Kasumi-1 (cell line): ENCODE measurements at regions not wholly inside any gene's neighbourhood (a gene's known extent, or its start where the extent isn't known, plus 50 kb on each side); places are given as distances from the start of the nearest gene placed in this dataset.

Source experiments
- DNase-seq, 2 experiments: peaks; one replicate each; lab custom pipeline; 2025; lab: John Stamatoyannopoulos, UW

DNA sequence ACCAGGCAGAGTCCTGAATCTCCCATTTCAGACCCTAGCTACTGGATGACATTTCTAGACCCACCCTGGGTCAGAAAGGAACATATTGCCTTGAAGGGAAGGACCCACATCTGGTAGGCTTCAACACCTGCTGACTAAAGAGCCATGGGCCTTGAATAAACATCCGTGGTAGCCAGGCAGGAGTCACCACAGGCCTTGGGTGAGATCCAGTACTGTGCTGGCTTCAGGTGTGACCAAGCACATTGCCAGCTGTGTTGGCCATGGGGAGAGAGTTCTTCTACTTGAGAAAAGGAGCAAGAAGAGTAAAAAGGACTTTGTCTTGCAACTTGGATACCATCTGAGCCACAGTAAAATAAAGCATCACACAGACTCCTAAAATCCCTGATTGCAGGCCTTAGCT lies 332.6 kb downstream of the SLC16A7 start:
- no peak for DNase-seq

DNA sequence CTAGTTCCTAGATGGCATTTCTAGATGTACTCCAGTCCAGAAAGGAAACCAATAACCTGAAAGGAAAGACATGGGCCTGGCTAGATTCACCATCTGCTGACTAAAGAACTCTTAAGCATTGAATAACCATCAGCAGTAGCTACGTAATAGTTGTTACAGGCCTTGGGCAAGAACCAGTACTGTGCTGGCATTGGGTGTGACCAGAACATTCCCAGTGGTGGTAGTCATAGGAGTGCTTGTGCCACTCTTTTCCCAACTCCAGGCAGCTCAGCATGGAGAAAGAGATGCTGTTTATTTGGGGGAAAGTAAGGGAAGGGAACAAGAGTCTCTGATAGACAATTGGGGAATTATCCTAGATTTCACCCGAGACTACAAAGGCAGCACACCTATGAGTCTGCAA lies 333.3 kb downstream of the SLC16A7 start:
- DNase-seq, result no peak

DNA sequence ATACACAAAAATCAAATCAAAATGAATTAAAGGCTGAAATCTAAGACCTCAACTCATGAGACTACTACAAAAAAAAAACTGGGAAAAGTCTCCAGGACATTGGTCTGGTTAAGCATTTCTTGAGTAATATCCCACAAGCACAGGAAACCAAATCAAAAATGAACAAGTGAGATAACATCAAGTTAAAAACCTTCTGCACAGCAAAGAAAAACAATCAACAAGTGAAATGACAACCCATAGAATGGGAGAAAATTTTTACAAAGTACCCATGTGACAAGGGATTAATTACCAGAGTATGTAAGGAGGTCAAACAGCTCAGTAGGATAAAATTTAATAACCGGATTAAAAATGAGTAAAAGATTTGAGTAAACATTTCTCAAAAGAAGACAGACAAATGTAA lies 338.7 kb downstream of the SLC16A7 start:
- DNase-seq, result no peak

DNA sequence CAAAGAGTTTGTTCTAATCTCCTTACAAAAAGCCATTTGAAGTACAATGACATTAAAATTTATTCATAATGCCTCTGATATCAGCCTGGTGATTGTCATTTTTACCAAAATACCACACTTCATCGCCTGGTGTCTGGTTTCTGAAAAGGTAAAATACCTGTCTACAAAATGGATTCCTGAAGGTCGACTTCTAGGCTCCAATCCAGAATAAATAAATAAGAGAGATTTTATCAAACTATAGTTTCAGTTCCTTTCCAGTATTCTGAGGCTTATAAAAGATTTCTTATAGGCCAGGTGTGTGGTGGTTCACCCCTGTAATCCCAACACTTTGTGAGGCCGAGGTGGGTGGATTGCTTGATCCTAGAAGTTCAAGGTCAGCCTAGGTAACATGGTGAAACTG lies 340.7 kb downstream of the SLC16A7 start:
- no peak for DNase-seq

DNA sequence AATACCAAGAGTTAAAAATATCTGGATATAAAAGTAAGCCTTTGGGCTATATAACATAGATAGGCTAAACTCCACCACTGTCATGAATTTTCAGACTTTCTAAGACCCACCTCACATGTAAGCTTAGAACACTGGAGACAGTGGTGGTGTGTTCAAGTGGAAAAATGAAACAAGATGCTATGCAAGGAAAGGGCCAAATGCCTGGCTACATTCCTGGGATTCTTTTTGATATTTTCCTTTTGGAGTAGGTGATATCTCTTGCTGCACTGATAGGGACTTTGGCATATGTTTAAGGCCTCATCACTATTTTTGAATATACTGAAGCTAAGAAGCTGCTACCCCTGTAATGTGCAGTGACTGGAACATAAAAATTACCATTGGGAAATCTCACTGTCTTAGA lies 341.3 kb downstream of the SLC16A7 start:
- no peak for DNase-seq

DNA sequence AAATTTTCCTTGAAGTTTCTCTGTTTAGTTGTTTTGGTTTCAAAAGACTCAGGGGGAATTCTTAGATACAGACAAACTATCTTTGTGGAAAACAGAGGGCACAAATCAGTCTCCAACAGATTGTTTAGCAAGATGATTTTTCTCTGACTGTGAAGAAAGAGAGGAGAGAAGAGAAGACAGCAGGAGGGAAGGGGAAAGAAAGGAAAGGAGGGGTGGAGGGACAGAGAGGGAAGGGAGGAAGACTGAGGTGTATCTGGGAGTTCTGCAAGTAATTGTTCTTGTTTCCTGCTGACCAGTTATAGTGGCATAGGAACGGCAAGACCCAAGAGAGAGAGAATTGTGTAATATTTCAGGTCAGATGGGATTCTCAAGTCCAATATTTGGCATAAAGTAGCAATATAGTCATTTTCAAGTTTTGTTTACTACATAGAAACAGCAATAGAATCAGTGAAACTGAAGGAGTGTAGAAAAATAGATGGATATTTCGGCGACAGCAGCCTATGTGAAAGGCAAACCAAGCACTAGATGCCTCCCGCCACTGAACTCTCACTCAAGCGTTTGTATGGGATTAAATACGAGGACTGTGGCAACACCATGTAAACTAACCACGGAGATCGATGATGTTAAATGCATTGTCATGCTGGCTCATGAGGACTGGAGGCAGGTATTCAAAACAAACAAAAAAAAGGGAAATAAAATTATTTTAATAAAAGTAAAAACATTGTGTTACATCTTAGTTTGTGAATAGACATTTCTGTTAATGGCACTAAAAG lies 342.5 kb downstream of the SLC16A7 start:
- no peak for DNase-seq

DNA sequence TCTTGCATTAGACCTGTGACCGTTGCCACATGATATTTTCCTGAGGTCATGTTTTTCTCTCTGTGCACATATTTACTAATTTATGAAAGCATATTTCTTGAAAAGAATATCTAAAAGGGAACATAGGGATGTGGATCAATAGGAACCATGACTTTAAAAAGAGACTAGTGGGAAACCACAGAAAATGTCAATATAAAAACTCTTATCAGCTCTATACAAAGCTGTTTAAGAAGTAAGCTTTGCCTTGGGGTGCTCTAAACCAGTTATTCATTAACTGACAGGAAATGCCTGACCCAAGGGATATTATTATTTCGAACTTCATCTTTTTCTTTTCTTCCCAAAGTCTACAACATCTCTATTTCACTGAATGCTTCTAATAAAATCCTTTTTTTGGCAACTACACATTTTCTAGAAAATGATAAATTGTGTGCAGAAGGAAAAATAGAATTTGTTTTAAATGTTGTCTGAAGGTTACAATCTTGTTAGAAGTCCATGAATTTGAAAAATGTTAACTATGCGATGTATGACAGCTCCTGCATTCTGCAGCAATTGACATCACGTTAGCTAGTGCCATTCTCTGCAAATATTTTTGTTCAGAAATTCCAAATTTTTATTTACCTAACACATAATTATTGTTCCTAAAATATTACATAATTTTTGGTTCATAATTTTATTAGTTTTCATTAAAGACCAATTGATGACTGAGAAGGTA lies 345.0 kb downstream of the SLC16A7 start:
- no peak for DNase-seq

DNA sequence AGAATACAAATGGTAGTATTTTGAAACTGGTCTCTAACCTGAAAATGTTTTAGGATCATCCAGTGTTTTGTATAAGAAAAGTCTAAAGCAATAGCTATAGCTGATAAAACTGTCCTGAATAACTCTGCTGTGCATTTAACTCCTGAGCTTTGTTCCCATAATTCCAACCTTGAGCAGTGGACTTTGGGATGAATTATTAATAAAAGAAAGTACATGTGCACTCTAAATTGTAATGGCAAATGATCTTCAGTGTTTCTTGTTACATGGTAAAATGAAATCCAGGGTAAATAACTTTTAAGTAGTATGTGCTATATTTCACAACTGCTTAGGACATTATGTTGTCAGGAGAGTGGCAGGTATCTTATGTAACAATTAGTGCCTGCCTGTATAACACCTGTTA lies 345.6 kb downstream of the SLC16A7 start:
- no peak for DNase-seq

DNA sequence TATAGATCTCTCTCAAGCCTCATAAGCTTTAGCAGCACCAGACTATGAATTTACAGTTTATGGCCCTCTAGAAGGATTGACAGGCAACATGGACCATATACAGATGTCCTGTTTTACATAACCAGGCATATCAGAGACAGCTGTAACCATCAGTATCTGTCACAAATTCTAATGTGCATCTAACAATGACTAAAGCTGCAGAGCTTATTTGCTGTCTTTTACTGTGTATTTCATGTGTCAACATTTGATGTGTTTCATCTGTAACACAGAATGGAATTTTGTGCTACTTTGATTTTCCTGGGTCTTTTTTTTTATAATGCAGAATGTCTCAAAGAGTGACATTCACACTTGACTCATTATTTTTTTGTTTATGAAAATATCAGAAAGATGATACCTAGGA lies 348.3 kb downstream of the SLC16A7 start:
- no peak for DNase-seq

DNA sequence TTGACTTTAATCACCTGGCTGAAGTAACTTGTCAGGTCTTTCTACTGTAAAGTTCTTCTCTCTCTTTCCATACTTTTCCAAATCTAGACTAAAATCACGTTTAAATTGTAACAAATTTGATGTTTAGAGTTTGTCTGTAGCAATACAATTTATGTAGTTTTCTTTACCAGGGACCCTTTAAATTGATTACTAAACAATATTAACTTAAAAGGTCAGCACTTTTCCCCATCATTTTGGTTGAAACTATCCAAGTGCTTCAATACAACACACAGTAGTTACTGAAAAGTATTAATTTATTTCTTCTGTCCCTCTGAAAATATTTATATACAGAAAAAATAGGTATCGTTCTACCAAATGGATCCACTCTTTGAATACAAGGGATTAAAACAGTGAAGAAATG lies 350.8 kb downstream of the SLC16A7 start:
- DNase-seq, result no peak

DNA sequence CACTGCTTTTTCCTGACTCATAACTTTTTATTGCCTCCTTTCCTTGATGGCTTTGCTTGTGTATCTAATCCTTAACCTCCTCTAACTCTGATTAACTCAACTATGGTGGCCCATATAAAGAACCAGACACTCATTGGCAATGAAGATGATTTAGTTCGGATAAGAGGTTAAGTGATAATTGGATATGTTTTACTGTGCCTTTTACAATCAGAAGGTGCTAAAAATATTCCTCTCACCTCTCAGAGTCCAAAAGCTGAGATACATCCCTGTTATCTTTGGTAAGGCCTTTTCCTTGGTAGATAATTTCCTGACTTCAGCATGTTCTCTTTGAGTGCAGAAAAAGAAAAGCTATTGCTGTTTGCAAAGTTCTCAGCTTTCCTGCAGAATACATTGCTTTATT lies 367.7 kb downstream of the SLC16A7 start:
- DNase-seq, result no peak

DNA sequence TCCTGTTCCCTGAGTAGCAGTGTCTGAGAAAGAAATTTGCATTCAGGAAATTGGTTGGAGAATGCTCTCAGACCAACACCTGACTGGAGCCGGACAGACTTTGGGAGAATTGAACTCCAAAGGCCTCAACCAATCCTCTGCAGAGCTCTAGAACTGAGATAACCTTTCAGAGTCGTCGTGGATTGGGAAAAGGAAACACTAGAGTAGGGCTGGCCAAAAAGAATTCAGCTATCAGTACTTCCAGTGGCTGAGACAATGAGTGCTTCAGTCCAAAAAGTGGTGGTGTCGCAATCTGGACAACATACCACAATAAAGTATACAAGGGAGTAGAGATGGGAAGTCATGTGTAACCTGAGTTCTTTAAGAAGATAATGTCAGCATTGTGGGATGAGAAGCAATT lies 377.1 kb downstream of the SLC16A7 start:
- no peak for DNase-seq

DNA sequence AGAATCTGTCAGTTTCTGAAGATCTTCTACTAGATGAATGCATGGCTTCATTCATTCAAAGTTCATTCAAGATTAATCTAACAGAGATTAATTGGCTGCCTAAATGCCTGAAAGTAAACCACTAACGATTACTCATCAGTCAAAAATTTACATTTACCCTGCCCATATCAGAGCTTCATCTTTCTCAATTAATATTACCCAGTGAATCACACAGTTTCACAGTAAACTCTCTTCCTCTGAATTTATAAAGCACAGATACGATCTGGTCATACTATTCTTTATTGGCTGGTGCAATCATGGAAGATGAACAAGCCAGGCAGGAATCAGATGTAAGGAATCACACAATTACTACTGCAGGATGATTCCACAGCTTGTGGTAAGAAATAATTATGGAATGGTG lies 377.7 kb downstream of the SLC16A7 start:
- no peak for DNase-seq

DNA sequence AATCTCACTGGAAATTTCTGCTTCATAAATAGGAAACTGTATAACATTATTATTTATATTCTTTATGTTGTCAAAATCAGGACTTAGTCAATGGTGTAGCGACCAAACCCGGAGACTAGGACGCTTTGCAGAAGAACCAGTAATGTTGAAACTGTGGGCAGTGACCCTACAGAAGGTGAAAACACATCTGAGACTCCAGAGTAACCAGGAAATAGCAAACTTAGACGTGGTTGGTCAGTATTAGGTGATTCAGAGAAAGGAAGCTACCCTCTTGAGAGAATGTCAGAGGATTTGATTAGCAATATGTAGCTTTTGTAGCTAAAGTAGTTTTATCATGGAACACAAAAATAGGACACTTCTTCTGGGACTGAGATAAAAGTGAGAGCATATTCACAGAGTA lies 381.9 kb downstream of the SLC16A7 start:
- DNase-seq, result no peak

DNA sequence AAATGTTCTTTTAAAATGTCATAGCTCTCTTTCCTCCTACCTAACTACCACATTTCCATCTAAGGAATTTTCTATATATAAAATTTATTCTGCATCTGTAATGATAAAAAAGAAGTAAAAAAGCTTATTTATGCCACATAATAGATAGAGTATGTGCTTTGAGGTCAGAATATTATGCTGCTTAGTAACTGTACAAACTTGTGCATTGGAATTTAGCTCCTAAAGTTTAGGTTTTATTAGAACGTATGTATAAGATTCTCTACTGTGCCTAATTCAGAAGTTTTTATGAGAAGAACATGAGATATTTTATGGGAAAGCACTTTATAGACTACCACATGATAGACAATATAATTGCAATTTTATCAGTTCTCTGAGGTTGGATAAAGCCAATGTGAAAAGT lies 384.6 kb downstream of the SLC16A7 start:
- no peak for DNase-seq

DNA sequence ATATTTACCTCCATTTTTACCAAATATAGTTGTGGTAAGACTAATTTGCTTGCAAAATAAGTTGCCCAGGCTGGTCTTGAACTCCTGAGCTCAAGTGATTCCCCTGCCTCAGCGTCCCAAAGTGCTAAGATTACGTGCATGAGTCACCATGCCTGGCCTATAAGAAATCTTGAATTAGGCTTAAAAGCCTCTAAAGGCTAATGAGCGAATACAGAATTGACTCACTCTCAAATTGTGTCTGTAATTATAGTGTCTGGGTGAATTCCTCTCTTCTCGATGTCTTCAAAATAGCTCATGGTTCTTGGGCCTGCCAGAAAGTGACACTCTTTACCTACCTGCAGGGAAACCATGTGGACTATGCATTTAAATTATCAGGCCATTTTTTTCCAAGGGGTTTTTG lies 403.5 kb downstream of the SLC16A7 start:
- DNase-seq, result no peak

DNA sequence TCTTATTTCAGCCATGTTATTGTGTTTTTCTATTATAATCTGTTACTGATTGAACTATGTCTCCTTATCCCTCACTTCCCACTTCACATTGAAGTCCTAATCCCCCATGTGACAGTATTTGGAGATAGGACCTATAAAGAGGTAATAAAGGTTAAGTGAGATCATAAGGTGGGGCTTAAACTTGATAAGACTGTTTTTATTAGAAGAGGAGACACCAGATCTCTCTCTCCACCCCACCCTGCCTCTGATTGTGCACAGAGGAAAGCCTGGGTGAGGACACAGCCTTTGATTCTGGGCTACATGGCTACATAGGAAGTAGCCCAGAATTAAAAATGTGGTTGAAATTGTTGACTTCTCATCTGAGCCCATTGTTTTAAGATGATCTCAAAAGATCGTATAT lies 414.7 kb downstream of the SLC16A7 start:
- DNase-seq, result no peak

DNA sequence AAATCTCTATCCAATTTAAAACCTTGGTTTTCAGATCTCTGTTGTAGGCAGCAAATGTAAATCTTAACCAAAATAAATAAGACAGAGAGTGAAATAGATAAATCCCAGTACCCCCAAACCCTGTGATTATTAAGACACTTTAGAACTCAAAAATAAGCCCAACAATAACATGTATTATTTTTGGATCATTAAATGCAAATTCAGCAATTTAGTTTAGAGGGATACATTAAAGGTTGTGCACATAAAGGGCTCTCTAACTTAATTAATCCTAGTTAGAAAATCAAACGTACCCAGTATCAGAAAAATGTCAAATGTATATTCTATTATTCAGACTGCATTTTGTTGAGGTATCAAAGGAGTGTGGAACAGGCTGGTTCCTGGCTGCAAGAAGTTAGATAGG lies 416.8 kb downstream of the SLC16A7 start:
- DNase-seq, result no peak

DNA sequence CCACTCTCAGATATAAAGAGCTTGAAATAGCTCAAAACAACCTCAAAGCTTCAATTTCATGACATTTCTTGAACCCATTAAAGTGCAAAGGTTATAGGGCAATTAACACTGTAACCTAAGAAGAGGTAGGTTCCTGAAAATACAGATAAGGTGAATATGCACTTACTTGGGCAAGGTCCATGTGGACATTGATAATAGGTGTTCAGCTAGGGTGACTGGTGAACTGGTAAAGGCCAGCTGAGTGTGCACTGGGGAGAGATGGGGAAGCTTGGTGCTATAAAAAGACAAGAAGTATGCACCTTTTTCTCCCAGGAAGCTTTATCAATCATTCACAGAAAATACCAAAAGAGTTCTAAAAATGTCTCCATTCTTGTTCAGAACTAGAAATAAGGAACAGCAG lies 418.6 kb downstream of the SLC16A7 start:
- no peak for DNase-seq

DNA sequence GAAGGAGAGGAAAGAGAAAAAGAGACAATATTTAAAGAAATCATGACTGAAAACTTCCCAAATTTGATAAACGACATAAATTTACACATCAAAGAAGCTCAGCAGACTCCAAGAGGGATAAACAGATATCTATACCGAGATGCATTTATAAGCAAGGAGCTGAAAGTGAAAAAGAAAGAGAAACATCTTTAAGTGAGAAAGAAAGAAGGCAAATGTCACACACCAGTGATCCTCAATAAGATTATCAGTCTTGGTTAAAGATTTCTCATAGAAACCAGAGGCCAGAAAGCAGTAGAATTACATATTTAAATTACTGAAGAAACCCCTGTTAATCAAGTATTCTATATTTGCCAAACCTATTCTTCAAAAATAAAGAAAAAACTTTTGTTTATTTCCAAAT lies 424.2 kb downstream of the SLC16A7 start:
- DNase-seq, result no peak

DNA sequence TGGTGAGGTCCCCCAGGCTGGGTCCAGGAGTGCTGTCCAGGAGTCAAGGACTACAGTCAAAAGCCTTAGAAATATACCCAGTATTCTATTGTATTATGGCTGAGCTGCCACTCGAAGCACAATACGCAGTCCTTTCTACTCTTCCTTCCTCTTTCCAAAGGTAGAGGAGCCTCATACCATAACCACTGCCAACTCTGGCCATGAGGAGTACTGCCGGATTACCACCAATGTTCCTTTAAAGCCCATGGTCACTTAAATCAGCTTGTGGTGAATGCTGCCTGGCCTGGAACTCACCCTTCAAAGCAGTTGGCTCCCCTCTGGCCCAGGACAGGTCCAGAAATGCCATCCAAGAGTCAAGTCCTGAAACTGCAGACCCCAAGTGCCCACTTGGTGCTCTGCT lies 425.4 kb downstream of the SLC16A7 start:
- peak in 1 of 2 experiments; percentile 3 for DNase-seq

DNA sequence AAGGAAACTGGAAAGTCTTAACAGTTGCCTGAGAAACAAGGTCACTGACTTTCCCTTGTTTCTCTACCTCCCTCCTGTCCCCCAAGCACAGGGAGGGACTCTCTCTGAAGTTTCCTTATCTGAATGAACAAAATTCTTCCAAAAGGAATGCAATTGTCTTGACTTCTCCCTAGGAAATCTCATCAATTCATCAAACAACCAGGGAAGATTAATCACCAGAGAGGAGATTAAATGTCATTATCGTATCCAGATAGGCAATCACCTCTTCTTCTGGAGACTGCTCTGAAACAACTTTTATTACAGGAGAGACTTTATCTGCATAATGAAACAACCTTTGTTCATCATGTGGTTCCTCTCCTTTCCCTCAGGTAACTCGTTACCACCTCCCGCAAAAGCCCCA lies 431.4 kb downstream of the SLC16A7 start:
- no peak for DNase-seq

DNA sequence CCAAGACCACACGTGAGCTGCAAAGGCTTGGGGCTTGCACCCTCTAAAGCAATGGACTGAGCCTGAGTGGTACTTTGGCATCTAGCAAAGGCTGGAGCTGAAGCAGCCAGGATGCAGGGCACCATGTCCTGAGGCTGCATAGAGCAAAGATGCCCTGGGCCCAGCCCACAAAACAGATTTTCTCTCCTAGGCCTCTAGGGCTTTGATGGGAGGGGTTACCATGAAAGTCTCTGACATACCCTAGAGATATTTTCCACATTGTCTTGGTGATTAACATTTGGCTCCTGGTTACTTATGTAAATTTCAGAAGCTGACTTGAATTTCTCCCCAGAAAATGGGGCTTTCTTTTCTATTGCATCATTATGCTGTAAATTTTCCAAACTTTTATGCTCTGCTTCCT lies 438.3 kb downstream of the SLC16A7 start:
- no peak for DNase-seq

DNA sequence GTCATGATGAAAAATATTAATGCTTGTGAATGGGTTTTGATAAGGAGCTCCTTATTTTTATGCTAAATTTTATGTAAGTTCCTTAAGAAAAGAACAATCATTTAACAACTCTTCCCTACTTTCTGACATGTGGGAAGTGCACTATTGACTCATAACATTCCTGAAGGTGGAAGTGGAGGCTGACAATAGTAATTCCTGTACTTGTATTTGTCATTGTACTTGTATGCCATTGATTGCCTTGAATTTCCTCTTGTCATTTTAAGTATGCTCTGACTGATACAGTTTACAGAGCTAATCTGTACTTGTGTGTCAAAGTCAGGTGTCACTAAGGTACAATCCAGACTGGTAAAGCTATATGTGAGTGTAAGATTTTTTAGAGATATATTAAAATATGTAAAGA lies 440.0 kb downstream of the SLC16A7 start:
- no peak for DNase-seq
